ENCODE measurements at regions not wholly inside any gene's neighbourhood (a gene's known extent, or its start where the extent isn't known, plus 50 kb on each side); places are given as distances from the start of the nearest gene placed in this dataset.

GRCh38 chr2:106272216-106272807 is 78.2 kb upstream of the UXS1 start:
- TF ChIP-seq POLR2A (IDR thresholded peaks at IDR 0.05): no peak
- TF ChIP-seq, protein P1, sequence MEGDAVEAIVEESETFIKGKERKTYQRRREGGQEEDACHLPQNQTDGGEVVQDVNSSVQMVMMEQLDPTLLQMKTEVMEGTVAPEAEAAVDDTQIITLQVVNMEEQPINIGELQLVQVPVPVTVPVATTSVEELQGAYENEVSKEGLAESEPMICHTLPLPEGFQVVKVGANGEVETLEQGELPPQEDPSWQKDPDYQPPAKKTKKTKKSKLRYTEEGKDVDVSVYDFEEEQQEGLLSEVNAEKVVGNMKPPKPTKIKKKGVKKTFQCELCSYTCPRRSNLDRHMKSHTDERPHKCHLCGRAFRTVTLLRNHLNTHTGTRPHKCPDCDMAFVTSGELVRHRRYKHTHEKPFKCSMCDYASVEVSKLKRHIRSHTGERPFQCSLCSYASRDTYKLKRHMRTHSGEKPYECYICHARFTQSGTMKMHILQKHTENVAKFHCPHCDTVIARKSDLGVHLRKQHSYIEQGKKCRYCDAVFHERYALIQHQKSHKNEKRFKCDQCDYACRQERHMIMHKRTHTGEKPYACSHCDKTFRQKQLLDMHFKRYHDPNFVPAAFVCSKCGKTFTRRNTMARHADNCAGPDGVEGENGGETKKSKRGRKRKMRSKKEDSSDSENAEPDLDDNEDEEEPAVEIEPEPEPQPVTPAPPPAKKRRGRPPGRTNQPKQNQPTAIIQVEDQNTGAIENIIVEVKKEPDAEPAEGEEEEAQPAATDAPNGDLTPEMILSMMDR (IDR thresholded peaks at IDR 0.05): no peak
